BJ (cell line): ENCODE measurements at regions not wholly inside any gene's neighbourhood (a gene's known extent, or its start where the extent isn't known, plus 50 kb on each side); places are given as distances from the start of the nearest gene placed in this dataset.

Experiments used
- CTCF ChIA-PET: fragments of 350-600 bp; formaldehyde crosslinking; extraction: SDS; loops from one replicate; lab custom pipeline; 2021; ENCODE audit warnings: antibody characterized with exemption, inconsistent platforms; lab: Yijun Ruan, JAX
- POLR2A ChIA-PET: fragments of 300-600 bp; sonication (Branson Sonifier 250); formaldehyde crosslinking; extraction: SDS; loops from one replicate; lab custom pipeline; 2021; ENCODE audit warnings: antibody characterized with exemption; lab: Charles Lee
- DNase-seq: peaks from one replicate; pipeline ENCODE4 v3.0.0-alpha.2; 2011; ENCODE audit warnings: low read depth
- H3K27me3 ChIP-seq: 2 replicates; pipeline ENCODE4 v1.6.0; 2011; ENCODE audit warnings: low read length; ENCODE audit not compliant: control insufficient read depth, insufficient read depth
- H3K36me3 ChIP-seq: 2 replicates; pipeline ENCODE4 v1.5.1; 2011; ENCODE audit warnings: low read length; ENCODE audit not compliant: control insufficient read depth, insufficient read depth
- H3K4me3 ChIP-seq: 2 replicates; pipeline ENCODE4 v1.5.1; 2011; ENCODE audit warnings: low read depth, mild to moderate bottlenecking, control low read depth, low read length
- CTCF ChIP-seq: IDR thresholded peaks from 2 replicates; pipeline ENCODE4 v1.5.1; 2011; ENCODE audit warnings: low read depth, mild to moderate bottlenecking, control low read depth, inconsistent platforms, low read length, moderate library complexity; ENCODE audit not compliant: insufficient read depth

- TF ChIP-seq CTCF, result no peak
- ChIA-PET POLR2A (no interaction called here), CTCF (interaction anchor here (1.5 kb wide), 1 partner anchor 13 kb away, joined by 3 read pairs; no protein-coding TSS in a partner anchor)
- Histone ChIP-seq H3K4me3 (no peak overlapping the region), H3K36me3 (no peaks in the 10 kb centered on the region), H3K27me3 (no peaks in the 10 kb centered on the region)
- DNase-seq, result no peak
These were observed 75.4 kb downstream of the MYEOV start for GRCh38 chr11:69369210-69369825.

- no peak overlapping the region for H3K4me3 ChIP-seq
These were observed 76.0 kb downstream of the MYEOV start for GRCh38 chr11:69369945-69370344.

GRCh38 chr11:69370984-69371709, 77.2 kb downstream of the MYEOV start:
- Histone ChIP-seq H3K36me3 (no peaks in the 10 kb centered on the region), H3K4me3 (no peak overlapping the region), H3K27me3 (no peaks in the 10 kb centered on the region)
- DNase-seq, result no peak
- TF ChIP-seq CTCF, result no peak
- ChIA-PET POLR2A (no interaction called here), CTCF (no interaction called here)

More at GRCh38 chr11:69369945-69370344, 76.0 kb downstream of the MYEOV start:
- ChIA-PET POLR2A (no interaction called here), CTCF (interaction anchor here (1.5 kb wide), 1 partner anchor 13 kb away, joined by 3 read pairs; no protein-coding TSS in a partner anchor)
- no peaks in the 10 kb centered on the region for H3K36me3 ChIP-seq
- no peak for DNase-seq
- TF ChIP-seq CTCF, result no peak
- no peaks in the 10 kb centered on the region for H3K27me3 ChIP-seq

- CTCF ChIA-PET, result no interaction called here
- Histone ChIP-seq H3K36me3 (no peaks in the 10 kb centered on the region), H3K4me3 (no peak overlapping the region), H3K27me3 (no peaks in the 10 kb centered on the region)
- DNase-seq, result no peak
- POLR2A ChIA-PET, result no interaction called here
- TF ChIP-seq CTCF, result no peak
These were observed 78.0 kb downstream of the MYEOV start for GRCh38 chr11:69371731-69372588.
